ENCODE measurements at regions not wholly inside any gene's neighbourhood (a gene's known extent, or its start where the extent isn't known, plus 50 kb on each side); places are given as distances from the start of the nearest gene placed in this dataset.

DNA sequence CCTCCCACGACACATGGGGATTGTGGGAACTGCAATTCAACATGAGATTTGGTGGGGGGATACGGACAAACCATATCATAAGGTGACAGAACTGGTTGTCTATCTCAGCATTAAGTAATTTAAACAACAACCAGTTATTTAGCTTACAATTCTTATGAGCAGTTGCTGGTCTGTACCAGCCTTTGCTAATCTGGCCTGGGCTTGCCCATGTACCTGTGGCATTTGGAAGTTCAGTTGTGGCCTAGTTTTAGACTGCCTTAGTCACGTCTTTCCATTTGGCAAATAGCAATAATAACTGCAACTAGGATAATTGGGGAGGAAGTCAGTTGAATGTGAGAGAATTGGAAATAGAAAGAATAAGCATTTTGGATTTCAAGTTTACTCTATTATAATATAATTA is 441.8 kb upstream of the CXADR start (continued):
- TF ChIP-seq, protein P1, sequence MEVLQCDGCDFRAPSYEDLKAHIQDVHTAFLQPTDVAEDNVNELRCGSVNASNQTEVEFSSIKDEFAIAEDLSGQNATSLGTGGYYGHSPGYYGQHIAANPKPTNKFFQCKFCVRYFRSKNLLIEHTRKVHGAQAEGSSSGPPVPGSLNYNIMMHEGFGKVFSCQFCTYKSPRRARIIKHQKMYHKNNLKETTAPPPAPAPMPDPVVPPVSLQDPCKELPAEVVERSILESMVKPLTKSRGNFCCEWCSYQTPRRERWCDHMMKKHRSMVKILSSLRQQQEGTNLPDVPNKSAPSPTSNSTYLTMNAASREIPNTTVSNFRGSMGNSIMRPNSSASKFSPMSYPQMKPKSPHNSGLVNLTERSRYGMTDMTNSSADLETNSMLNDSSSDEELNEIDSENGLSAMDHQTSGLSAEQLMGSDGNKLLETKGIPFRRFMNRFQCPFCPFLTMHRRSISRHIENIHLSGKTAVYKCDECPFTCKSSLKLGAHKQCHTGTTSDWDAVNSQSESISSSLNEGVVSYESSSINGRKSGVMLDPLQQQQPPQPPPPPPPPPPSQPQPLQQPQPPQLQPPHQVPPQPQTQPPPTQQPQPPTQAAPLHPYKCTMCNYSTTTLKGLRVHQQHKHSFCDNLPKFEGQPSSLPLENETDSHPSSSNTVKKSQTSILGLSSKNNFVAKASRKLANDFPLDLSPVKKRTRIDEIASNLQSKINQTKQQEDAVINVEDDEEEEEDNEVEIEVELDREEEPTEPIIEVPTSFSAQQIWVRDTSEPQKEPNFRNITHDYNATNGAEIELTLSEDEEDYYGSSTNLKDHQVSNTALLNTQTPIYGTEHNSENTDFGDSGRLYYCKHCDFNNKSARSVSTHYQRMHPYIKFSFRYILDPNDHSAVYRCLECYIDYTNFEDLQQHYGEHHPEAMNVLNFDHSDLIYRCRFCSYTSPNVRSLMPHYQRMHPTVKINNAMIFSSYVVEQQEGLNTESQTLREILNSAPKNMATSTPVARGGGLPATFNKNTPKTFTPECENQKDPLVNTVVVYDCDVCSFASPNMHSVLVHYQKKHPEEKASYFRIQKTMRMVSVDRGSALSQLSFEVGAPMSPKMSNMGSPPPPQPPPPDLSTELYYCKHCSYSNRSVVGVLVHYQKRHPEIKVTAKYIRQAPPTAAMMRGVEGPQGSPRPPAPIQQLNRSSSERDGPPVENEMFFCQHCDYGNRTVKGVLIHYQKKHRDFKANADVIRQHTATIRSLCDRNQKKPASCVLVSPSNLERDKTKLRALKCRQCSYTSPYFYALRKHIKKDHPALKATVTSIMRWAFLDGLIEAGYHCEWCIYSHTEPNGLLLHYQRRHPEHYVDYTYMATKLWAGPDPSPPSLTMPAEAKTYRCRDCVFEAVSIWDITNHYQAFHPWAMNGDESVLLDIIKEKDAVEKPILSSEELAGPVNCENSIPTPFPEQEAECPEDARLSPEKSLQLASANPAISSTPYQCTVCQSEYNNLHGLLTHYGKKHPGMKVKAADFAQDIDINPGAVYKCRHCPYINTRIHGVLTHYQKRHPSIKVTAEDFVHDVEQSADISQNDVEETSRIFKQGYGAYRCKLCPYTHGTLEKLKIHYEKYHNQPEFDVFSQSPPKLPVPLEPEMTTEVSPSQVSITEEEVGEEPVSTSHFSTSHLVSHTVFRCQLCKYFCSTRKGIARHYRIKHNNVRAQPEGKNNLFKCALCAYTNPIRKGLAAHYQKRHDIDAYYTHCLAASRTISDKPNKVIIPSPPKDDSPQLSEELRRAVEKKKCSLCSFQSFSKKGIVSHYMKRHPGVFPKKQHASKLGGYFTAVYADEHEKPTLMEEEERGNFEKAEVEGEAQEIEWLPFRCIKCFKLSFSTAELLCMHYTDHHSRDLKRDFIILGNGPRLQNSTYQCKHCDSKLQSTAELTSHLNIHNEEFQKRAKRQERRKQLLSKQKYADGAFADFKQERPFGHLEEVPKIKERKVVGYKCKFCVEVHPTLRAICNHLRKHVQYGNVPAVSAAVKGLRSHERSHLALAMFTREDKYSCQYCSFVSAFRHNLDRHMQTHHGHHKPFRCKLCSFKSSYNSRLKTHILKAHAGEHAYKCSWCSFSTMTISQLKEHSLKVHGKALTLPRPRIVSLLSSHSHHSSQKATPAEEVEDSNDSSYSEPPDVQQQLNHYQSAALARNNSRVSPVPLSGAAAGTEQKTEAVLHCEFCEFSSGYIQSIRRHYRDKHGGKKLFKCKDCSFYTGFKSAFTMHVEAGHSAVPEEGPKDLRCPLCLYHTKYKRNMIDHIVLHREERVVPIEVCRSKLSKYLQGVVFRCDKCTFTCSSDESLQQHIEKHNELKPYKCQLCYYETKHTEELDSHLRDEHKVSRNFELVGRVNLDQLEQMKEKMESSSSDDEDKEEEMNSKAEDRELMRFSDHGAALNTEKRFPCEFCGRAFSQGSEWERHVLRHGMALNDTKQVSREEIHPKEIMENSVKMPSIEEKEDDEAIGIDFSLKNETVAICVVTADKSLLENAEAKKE (CRISPR knock-in tag; IDR thresholded peaks at IDR 0.05) = no peak
- TF ChIP-seq, protein P2, sequence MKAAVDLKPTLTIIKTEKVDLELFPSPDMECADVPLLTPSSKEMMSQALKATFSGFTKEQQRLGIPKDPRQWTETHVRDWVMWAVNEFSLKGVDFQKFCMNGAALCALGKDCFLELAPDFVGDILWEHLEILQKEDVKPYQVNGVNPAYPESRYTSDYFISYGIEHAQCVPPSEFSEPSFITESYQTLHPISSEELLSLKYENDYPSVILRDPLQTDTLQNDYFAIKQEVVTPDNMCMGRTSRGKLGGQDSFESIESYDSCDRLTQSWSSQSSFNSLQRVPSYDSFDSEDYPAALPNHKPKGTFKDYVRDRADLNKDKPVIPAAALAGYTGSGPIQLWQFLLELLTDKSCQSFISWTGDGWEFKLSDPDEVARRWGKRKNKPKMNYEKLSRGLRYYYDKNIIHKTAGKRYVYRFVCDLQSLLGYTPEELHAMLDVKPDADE (IDR thresholded peaks at IDR 0.05) = no peak
- TF ChIP-seq EZH2 (IDR thresholded peaks at IDR 0.05; ENCODE audit: low read depth, unreplicated experiment) = no peak

DNA sequence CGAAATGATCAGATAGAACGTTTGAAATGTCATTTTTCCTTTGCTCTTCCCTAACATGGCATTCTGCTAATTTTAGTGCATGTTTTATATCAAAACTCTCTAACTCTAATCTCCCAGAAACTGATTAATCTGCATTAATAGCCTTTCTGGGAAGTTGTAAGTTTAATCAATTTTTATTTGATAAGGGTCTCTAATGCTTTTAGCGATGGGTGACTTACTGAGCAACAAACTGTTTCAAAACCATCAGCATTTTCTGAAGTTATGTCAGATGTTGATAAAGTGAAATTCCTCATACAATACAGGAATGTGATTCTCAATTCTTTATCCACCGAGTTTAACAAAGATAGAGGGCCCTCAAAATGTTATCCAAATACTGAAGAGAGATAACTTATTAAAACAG is 431.6 kb upstream of the CXADR start:
- Mint-ChIP-seq H3K4me3 (no peak overlapping the region), H3K27ac (no peak overlapping the region), H3K4me1 (no peaks in the 10 kb centered on the region), H3K36me3 (ENCODE audit: low read depth) (no peaks in the 10 kb centered on the region), H3K27me3 (ENCODE audit: insufficient read depth, low read depth, poor library complexity) (no peaks in the 10 kb centered on the region), H3K9me3 (no peaks in the 10 kb centered on the region)
- DNase-seq (ENCODE audit: low spot score) (no peak), ATAC-seq (no peak)
- H3K4me2 ChIP-seq = no peak overlapping the region
- TF ChIP-seq EZH2phosphoT487 (IDR thresholded peaks at IDR 0.05; ENCODE audit: unreplicated experiment) (no peak), POLR2AphosphoS5 (IDR thresholded peaks at IDR 0.05; ENCODE audit: low read depth) (no peak), CREB1 (CRISPR knock-in tag; IDR thresholded peaks at IDR 0.05; ENCODE audit: low read depth) (no peak), NANOG (IDR thresholded peaks at IDR 0.05; ENCODE audit: borderline replicate concordance) (no peak)
- TF ChIP-seq, protein P2 (IDR thresholded peaks at IDR 0.05) = no peak
- no peaks in the 10 kb centered on the region for H3K4me1 ChIP-seq (ENCODE audit: insufficient read depth)
- 0 out of 2 replicates have a peak, but pooled peaks cover 3% of the 10 kb centered on the region for H3K9me2 ChIP-seq (ENCODE audit: insufficient read depth)
- no peaks in the 10 kb centered on the region for H3K27me3 ChIP-seq (ENCODE audit: insufficient read depth)
- no peaks in the 10 kb centered on the region for H3K79me2 ChIP-seq (replicated peaks; ENCODE audit: insufficient read depth)
- H4K20me1 ChIP-seq (replicated peaks; ENCODE audit: insufficient read depth) = no peaks in the 10 kb centered on the region
- no peak overlapping the region for H2AFZ ChIP-seq
- H3K4me3 ChIP-seq = no peak overlapping the region
- no peaks in the 10 kb centered on the region for H3F3A ChIP-seq (replicated peaks; ENCODE audit: low read depth)
- H3K27ac ChIP-seq (ENCODE audit: low read depth) = no peak overlapping the region
- H3K36me3 ChIP-seq (ENCODE audit: insufficient read depth) = no peaks in the 10 kb centered on the region

Data from GM23338 (cell line).